IMR-90 (cell line): ENCODE measurements at regions not wholly inside any gene's neighbourhood (a gene's known extent, or its start where the extent isn't known, plus 50 kb on each side); places are given as distances from the start of the nearest gene placed in this dataset.

Experiments
- ATAC-seq: fragments of 200-7000 bp; cut with Tn5 transposase; 2 replicates; pipeline ENCODE4 v1.9.1; 2020; ENCODE audit warnings: low read depth, mild to moderate bottlenecking, moderate library complexity
- BruUV-seq: library from RNA; stranded (reverse); fragments of 400-500 nt; replicated peaks from 2 replicates; lab custom pipeline; 2021; lab: Mats Ljungman, UMichigan
- CTCF ChIA-PET: fragments of 300-600 bp; formaldehyde crosslinking; extraction: SDS; loops from one replicate; lab custom pipeline; 2021; ENCODE audit warnings: antibody characterized with exemption; lab: Yijun Ruan, JAX
- POLR2A ChIA-PET: fragments of 300-600 bp; sonication (Branson Sonifier 250); formaldehyde crosslinking; loops from one replicate; lab custom pipeline; 2022; ENCODE audit warnings: antibody characterized with exemption; ENCODE audit not compliant: unreplicated experiment; lab: Charles Lee
- DNase-seq: peaks from one replicate; pipeline ENCODE4 v3.0.0; 2013
- H2AFZ ChIP-seq: replicated peaks from 2 replicates; pipeline ENCODE3; 2013; ENCODE audit warnings: low read length, mild to moderate bottlenecking; ENCODE audit not compliant: poor library complexity
- H2AK5ac ChIP-seq: 2 replicates; pipeline ENCODE4 v1.6.1; 2013; ENCODE audit warnings: low read depth, low read length, inconsistent platforms
- H2AK9ac ChIP-seq: replicated peaks from 2 replicates; pipeline ENCODE3; 2013; ENCODE audit warnings: mild to moderate bottlenecking, low read depth, low read length, moderate library complexity; ENCODE audit not compliant: poor library complexity
- H2BK120ac ChIP-seq: 2 replicates; pipeline ENCODE4 v1.6.1; 2013; ENCODE audit warnings: low read depth, low read length, inconsistent platforms
- H2BK15ac ChIP-seq: 3 replicates; pipeline ENCODE4 v1.6.1; 2013; ENCODE audit warnings: low read depth, low read length, inconsistent platforms
- H2BK20ac ChIP-seq: 2 replicates; pipeline ENCODE4 v1.6.1; 2013; ENCODE audit warnings: low read depth, mild to moderate bottlenecking, inconsistent platforms, low read length, moderate library complexity
- H2BK5ac ChIP-seq: 2 replicates; pipeline ENCODE4 v1.6.1; 2013; ENCODE audit warnings: mild to moderate bottlenecking, low read depth, low read length, inconsistent platforms; ENCODE audit not compliant: poor library complexity, severe bottlenecking
- H3K14ac ChIP-seq: replicated peaks from 2 replicates; pipeline ENCODE4 v1.6.1; 2013; ENCODE audit warnings: low read depth, low read length, inconsistent platforms
- H3K18ac ChIP-seq: 2 replicates; pipeline ENCODE4 v1.6.1; 2013; ENCODE audit warnings: low read depth, low read length, control low read depth
- H3K23ac ChIP-seq: 2 replicates; pipeline ENCODE4 v1.6.1; 2013; ENCODE audit warnings: low read depth, low read length, inconsistent platforms
- H3K27ac ChIP-seq: 2 replicates; pipeline ENCODE4 v1.5.1; 2013; ENCODE audit warnings: mild to moderate bottlenecking, control low read depth, low read length; ENCODE audit not compliant: insufficient read depth
- H3K27me3 ChIP-seq: 2 replicates; pipeline ENCODE4 v1.6.1; 2013; ENCODE audit warnings: low read length; ENCODE audit not compliant: control insufficient read depth, insufficient read depth
- H3K36me3 ChIP-seq: 2 replicates; pipeline ENCODE4 v1.6.1; 2013; ENCODE audit warnings: low read length, mixed read lengths; ENCODE audit not compliant: control insufficient read depth, insufficient read depth
- H3K4ac ChIP-seq: 2 replicates; pipeline ENCODE4 v1.6.1; 2013; ENCODE audit warnings: low read depth, low read length, inconsistent platforms
- H3K4me1 ChIP-seq: 2 replicates; pipeline ENCODE4 v1.6.1; 2013; ENCODE audit warnings: low read length, mixed read lengths; ENCODE audit not compliant: control insufficient read depth, insufficient read depth
- H3K4me2 ChIP-seq: 2 replicates; pipeline ENCODE4 v1.6.1; 2013; ENCODE audit warnings: low read depth, mild to moderate bottlenecking, control low read depth, low read length, moderate library complexity
- H3K4me3 ChIP-seq: 2 replicates; pipeline ENCODE4 v1.5.1; 2013; ENCODE audit warnings: low read depth, mild to moderate bottlenecking, control low read depth, low read length, moderate library complexity; ENCODE audit not compliant: insufficient read depth
- H3K56ac ChIP-seq: 2 replicates; pipeline ENCODE4 v1.6.1; 2013; ENCODE audit warnings: low read length, inconsistent platforms; ENCODE audit not compliant: insufficient read depth; ENCODE audit errors: extremely low read depth
- H3K79me1 ChIP-seq, 2 experiments: 2 replicates each; pipeline ENCODE4 v1.6.1; 2013; ENCODE audit warnings: low read length in 2 of 2, inconsistent platforms in 1 of 2, low read depth in 1 of 2
- H3K9ac ChIP-seq: 2 replicates; pipeline ENCODE4 v1.6.1; 2013; ENCODE audit warnings: low read depth, low read length, control low read depth
- H3K9me1 ChIP-seq: 2 replicates; pipeline ENCODE4 v1.6.1; 2013; ENCODE audit warnings: low read length, inconsistent platforms; ENCODE audit not compliant: insufficient read depth
- H3K9me3 ChIP-seq: 2 replicates; pipeline ENCODE4 v1.6.1; 2013; ENCODE audit warnings: low read length; ENCODE audit not compliant: control insufficient read depth, insufficient read depth
- H4K20me1 ChIP-seq: 2 replicates; pipeline ENCODE4 v1.6.1; 2013; ENCODE audit warnings: low read length, inconsistent platforms; ENCODE audit not compliant: insufficient read depth
- H4K5ac ChIP-seq: 2 replicates; pipeline ENCODE4 v1.6.1; 2013; ENCODE audit warnings: mild to moderate bottlenecking, low read depth, low read length, control low read depth
- H4K8ac ChIP-seq, 2 experiments: 2 replicates each; pipeline ENCODE4 v1.6.1; 2013; ENCODE audit warnings: low read depth in 2 of 2, low read length in 2 of 2, control low read depth in 1 of 2, inconsistent platforms in 1 of 2
- H4K91ac ChIP-seq: 2 replicates; pipeline ENCODE4 v1.6.1; 2013; ENCODE audit warnings: low read depth, low read length, inconsistent platforms; ENCODE audit not compliant: insufficient read depth
- BHLHE40 ChIP-seq: fragments of 150-350 bp; IDR thresholded peaks from 2 replicates; pipeline ENCODE4 v1.6.1; 2016; ENCODE audit warnings: mild to moderate bottlenecking, low read depth, low read length
- CEBPB ChIP-seq: IDR thresholded peaks from 2 replicates; pipeline ENCODE4 v1.6.1; 2012; ENCODE audit warnings: low read depth, low read length, improper control_type of control experiment
- CHD1 ChIP-seq: IDR thresholded peaks from 2 replicates; pipeline ENCODE4 v1.6.1; 2012; ENCODE audit warnings: low read depth, low read length, improper control_type of control experiment
- CTCF ChIP-seq: conservative IDR thresholded peaks from 2 replicates; pipeline ENCODE4 v1.5.1; 2012; ENCODE audit warnings: mild to moderate bottlenecking, low read depth, low read length, improper control_type of control experiment
- ELK1 ChIP-seq: fragments of 150-350 bp; IDR thresholded peaks from 2 replicates; pipeline ENCODE4 v1.6.1; 2016; ENCODE audit warnings: low read depth, mild to moderate bottlenecking, low read length, moderate library complexity, borderline replicate concordance
- FOS ChIP-seq: fragments of 150-350 bp; IDR thresholded peaks from 2 replicates; pipeline ENCODE4 v1.6.1; 2016; ENCODE audit warnings: low read depth, low read length
- MAFK ChIP-seq: IDR thresholded peaks from 2 replicates; pipeline ENCODE4 v1.6.1; 2012; ENCODE audit warnings: low read depth, low read length, improper control_type of control experiment
- MAZ ChIP-seq: IDR thresholded peaks from 2 replicates; pipeline ENCODE4 v1.6.1; 2012; ENCODE audit warnings: low read depth, mild to moderate bottlenecking, low read length, improper control_type of control experiment, moderate library complexity, borderline replicate concordance
- MXI1 ChIP-seq: IDR thresholded peaks from 2 replicates; pipeline ENCODE4 v1.6.1; 2012; ENCODE audit warnings: low read depth, mild to moderate bottlenecking, low read length, moderate library complexity, borderline replicate concordance
- NFE2L2 ChIP-seq: fragments of 150-350 bp; IDR thresholded peaks from 2 replicates; pipeline ENCODE4 v1.6.1; 2016; ENCODE audit warnings: low read depth, mild to moderate bottlenecking, low read length
- POLR2A ChIP-seq: IDR thresholded peaks from 2 replicates; pipeline ENCODE4 v1.6.1; 2012; ENCODE audit warnings: mild to moderate bottlenecking, low read depth, low read length
- RAD21 ChIP-seq: IDR thresholded peaks from 2 replicates; pipeline ENCODE4 v1.6.1; 2012; ENCODE audit warnings: low read length, improper control_type of control experiment
- RCOR1 ChIP-seq: IDR thresholded peaks from 2 replicates; pipeline ENCODE4 v1.6.1; 2012; ENCODE audit warnings: mild to moderate bottlenecking, low read length, improper control_type of control experiment; ENCODE audit not compliant: insufficient replicate concordance
- RFX5 ChIP-seq: IDR thresholded peaks from 2 replicates; pipeline ENCODE4 v1.8.0; 2012; ENCODE audit warnings: low read depth, mild to moderate bottlenecking, low read length, moderate library complexity
- SMC3 ChIP-seq: fragments of 150-350 bp; IDR thresholded peaks from 2 replicates; pipeline ENCODE4 v1.6.1; 2016; ENCODE audit warnings: low read depth, mild to moderate bottlenecking, antibody characterized with exemption, low read length, moderate library complexity
- USF2 ChIP-seq: fragments of 150-350 bp; IDR thresholded peaks from 2 replicates; pipeline ENCODE4 v1.6.1; 2017; ENCODE audit warnings: mild to moderate bottlenecking, antibody characterized with exemption, low read length, low read depth
- dilution Hi-C: fragments of 300-500 bp; cut with HindIII; formaldehyde crosslinking; loops from one replicate; pipeline ENCODE4 v1.14.3; 2018; ENCODE audit warnings: low sequenced_read_pairs; ENCODE audit not compliant: unreplicated experiment
- in situ Hi-C: fragments of 300-500 bp; cut with MboI; formaldehyde crosslinking; loops from 3 replicates; pipeline ENCODE4 v1.14.3; 2019; ENCODE audit warnings: low sequenced_read_pairs, inconsistent platforms, mixed read lengths
- intact Hi-C: fragments of 100-400 bp; cut with micrococcal nuclease; formaldehyde crosslinking; loops from 2 replicates; pipeline ENCODE4 v1.10.0; 2022

GRCh38 chr6:103872678-103873077 is 987.0 kb downstream of the HACE1 start:
- Histone ChIP-seq H3K4ac (no peak overlapping the region), H4K91ac (no peak overlapping the region), H2AFZ (no peak overlapping the region), H3K36me3 (no peaks in the 10 kb centered on the region), H3K4me1 (no peaks in the 10 kb centered on the region), H2BK120ac (no peak overlapping the region), H2AK9ac (no peak overlapping the region), H2AK5ac (no peak overlapping the region), H3K79me1 (no peaks in the 10 kb centered on the region), H3K56ac (no peak overlapping the region), H3K14ac (no peak overlapping the region), H3K9ac (no peak overlapping the region), H3K9me1 (no peaks in the 10 kb centered on the region), H3K4me3 (no peak overlapping the region), H2BK20ac (no peak overlapping the region), H2BK15ac (no peak overlapping the region), H3K23ac (no peak overlapping the region), H2BK5ac (no peak overlapping the region), H4K8ac (no peak overlapping the region), H4K5ac (no peak overlapping the region), H4K20me1 (no peaks in the 10 kb centered on the region), H3K9me3 (peaks cover 6% of the 10 kb centered on the region; the same call in 1 of the 2 replicates), H3K27ac (no peak overlapping the region), H3K18ac (no peak overlapping the region), H3K4me2 (no peak overlapping the region), H3K27me3 (no peaks in the 10 kb centered on the region)
- TF ChIP-seq FOS (no peak), MAZ (no peak), ELK1 (no peak), MXI1 (no peak), NFE2L2 (no peak), RCOR1 (no peak), CEBPB (no peak), USF2 (no peak), MAFK (no peak), SMC3 (no peak), BHLHE40 (no peak), POLR2A (no peak), RFX5 (no peak), CHD1 (no peak), RAD21 (no peak), CTCF (no peak)
- CTCF ChIA-PET, result no interaction called here
- DNase-seq (no peak), ATAC-seq (no peak)
- dilution Hi-C loops (no loop called here), intact Hi-C loops (no loop called here), in situ Hi-C loops (no loop called here)
- BruUV-seq, result no TSS peak
- POLR2A ChIA-PET, result no interaction called here
